ENCODE measurements at regions not wholly inside any gene's neighbourhood (a gene's known extent, or its start where the extent isn't known, plus 50 kb on each side); places are given as distances from the start of the nearest gene placed in this dataset.

DNA sequence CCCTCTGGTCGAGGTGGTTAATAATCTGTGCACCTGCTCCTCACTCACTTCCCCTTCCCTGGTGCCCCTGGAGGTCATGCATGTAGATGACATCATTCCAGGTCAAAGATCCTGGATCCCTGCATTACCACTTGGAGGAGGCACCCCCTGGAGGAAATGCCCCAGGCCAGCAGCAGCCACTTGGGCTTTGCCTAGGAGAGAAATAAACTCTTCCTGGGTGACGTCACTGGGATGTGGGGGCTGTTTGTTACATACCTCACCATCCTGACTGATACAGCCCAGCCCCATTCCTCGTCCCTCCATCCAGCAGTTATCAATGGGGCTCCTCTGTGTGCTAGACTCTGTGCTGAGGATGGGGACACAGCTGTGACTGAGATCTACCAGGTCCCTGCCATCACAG is 433.6 kb downstream of the PTPRU start:
- TF ChIP-seq TAF1 (IDR thresholded peaks at IDR 0.05; ENCODE audit: low read depth, low read length) (no peak), POLR2AphosphoS5 (IDR thresholded peaks at IDR 0.05; ENCODE audit: low read depth, low read length) (no peak), POLR2A (IDR thresholded peaks at IDR 0.05; ENCODE audit: low read depth, low read length) (no peak), PAX5 (IDR thresholded peaks at IDR 0.05; ENCODE audit: insufficient read depth, low read length, severe bottlenecking) (no peak), POU2F2 (IDR thresholded peaks at IDR 0.05; ENCODE audit: low read depth, low read length) (no peak)
